HepG2 (cell line): ENCODE measurements at regions not wholly inside any gene's neighbourhood (a gene's known extent, or its start where the extent isn't known, plus 50 kb on each side); places are given as distances from the start of the nearest gene placed in this dataset.

ENCODE experiments used
- ASH2L ChIP-seq: fragments of 300-600, 200-600 bp; sonication (generic); IDR thresholded peaks from 2 replicates; pipeline ENCODE4 v1.7.0; 2017; ENCODE audit warnings: low read depth, mild to moderate bottlenecking, moderate library complexity, mixed read lengths, low read length; ENCODE audit not compliant: insufficient read length
- FOXC1 ChIP-seq: sonication (generic); formaldehyde crosslinking; IDR thresholded peaks from 2 replicates; pipeline ENCODE4 v1.8.0; 2022; ENCODE audit warnings: mild to moderate bottlenecking, missing genetic modification reagents, borderline replicate concordance
- MAX ChIP-seq: IDR thresholded peaks from 2 replicates; pipeline ENCODE4 v1.6.1; 2012; ENCODE audit warnings: inconsistent platforms
- NCOA1 ChIP-seq: sonication (generic); formaldehyde crosslinking; IDR thresholded peaks from 2 replicates; pipeline ENCODE4 v1.9.0; 2021; ENCODE audit warnings: missing genetic modification reagents
- NR1H2 ChIP-seq: sonication (generic); formaldehyde crosslinking; IDR thresholded peaks from 2 replicates; pipeline ENCODE4 v1.8.1; 2022; ENCODE audit warnings: low read depth, missing genetic modification reagents, borderline replicate concordance
- PHF20 ChIP-seq: sonication (generic); formaldehyde crosslinking; IDR thresholded peaks from 2 replicates; pipeline ENCODE4 v1.5.0; 2020; ENCODE audit warnings: mild to moderate bottlenecking, missing genetic modification reagents
- PHF21A ChIP-seq: sonication (generic); formaldehyde crosslinking; IDR thresholded peaks from 2 replicates; pipeline ENCODE4 v1.5.0; 2020; ENCODE audit warnings: mild to moderate bottlenecking, missing genetic modification reagents
- PHF8 ChIP-seq: sonication (generic); formaldehyde crosslinking; IDR thresholded peaks from 2 replicates; pipeline ENCODE4 v1.5.0; 2020; ENCODE audit warnings: missing genetic modification reagents
- REST ChIP-seq, 2 experiments: IDR thresholded peaks; 2 replicates each; pipeline ENCODE4 v1.6.1; 2011 to 2012; ENCODE audit warnings: low read length in 2 of 2, borderline replicate concordance in 1 of 2, low read depth in 1 of 2, mild to moderate bottlenecking in 1 of 2, moderate library complexity in 1 of 2
- TAF1 ChIP-seq: sonication (generic); formaldehyde crosslinking; IDR thresholded peaks from 2 replicates; pipeline ENCODE4 v1.4.0; 2020; ENCODE audit warnings: missing genetic modification reagents
- U2AF2 ChIP-seq: fragments of 200-400 bp; formaldehyde crosslinking; IDR thresholded peaks from 2 replicates; pipeline ENCODE4 v1.6.1; 2017; ENCODE audit warnings: low read depth, mild to moderate bottlenecking, low read length
- ZFP36L1 ChIP-seq: sonication (generic); formaldehyde crosslinking; IDR thresholded peaks from 2 replicates; pipeline ENCODE4 v1.8.0; 2022; ENCODE audit warnings: mild to moderate bottlenecking, missing genetic modification reagents, moderate library complexity
- ZFP37 ChIP-seq: sonication (generic); formaldehyde crosslinking; IDR thresholded peaks from 2 replicates; pipeline ENCODE4 v1.4.0; 2020; ENCODE audit warnings: missing genetic modification reagents, borderline replicate concordance
- ZNF10 ChIP-seq: sonication (generic); formaldehyde crosslinking; IDR thresholded peaks from 2 replicates; pipeline ENCODE4 v1.4.0; 2020; ENCODE audit warnings: mild to moderate bottlenecking, low read depth, missing genetic modification reagents, borderline replicate concordance
- ZNF207 ChIP-seq: fragments of 450-650 bp; IDR thresholded peaks from 2 replicates; pipeline ENCODE4 v1.6.1; 2016; ENCODE audit warnings: antibody characterized with exemption, borderline replicate concordance
- ZNF468 ChIP-seq: sonication (generic); formaldehyde crosslinking; IDR thresholded peaks from 2 replicates; pipeline ENCODE4 v1.8.0; 2022; ENCODE audit warnings: mild to moderate bottlenecking, moderate library complexity, missing genetic modification reagents
- ZNF510 ChIP-seq: sonication (generic); formaldehyde crosslinking; IDR thresholded peaks from 2 replicates; pipeline ENCODE4 v1.4.0; 2020; ENCODE audit warnings: low read depth, mild to moderate bottlenecking, missing genetic modification reagents
- ZNF577 ChIP-seq: sonication (generic); formaldehyde crosslinking; IDR thresholded peaks from 2 replicates; pipeline ENCODE4 v1.4.0; 2020; ENCODE audit warnings: mild to moderate bottlenecking, low read depth, missing genetic modification reagents, borderline replicate concordance
- ZNF782 ChIP-seq: sonication (generic); formaldehyde crosslinking; IDR thresholded peaks from 2 replicates; pipeline ENCODE4 v1.4.0; 2020; ENCODE audit warnings: missing genetic modification reagents, mild to moderate bottlenecking, borderline replicate concordance
- TF ChIP-seq, protein P1 (sequence below): sonication (generic); formaldehyde crosslinking; IDR thresholded peaks from 2 replicates; pipeline ENCODE4 v1.4.0; 2020; ENCODE audit warnings: mild to moderate bottlenecking, missing genetic modification reagents
- TF ChIP-seq, protein P2 (sequence below): sonication (generic); formaldehyde crosslinking; IDR thresholded peaks from 2 replicates; pipeline ENCODE4 v1.5.1; 2020; ENCODE audit warnings: mild to moderate bottlenecking, missing genetic modification reagents

- TF ChIP-seq, protein P1, sequence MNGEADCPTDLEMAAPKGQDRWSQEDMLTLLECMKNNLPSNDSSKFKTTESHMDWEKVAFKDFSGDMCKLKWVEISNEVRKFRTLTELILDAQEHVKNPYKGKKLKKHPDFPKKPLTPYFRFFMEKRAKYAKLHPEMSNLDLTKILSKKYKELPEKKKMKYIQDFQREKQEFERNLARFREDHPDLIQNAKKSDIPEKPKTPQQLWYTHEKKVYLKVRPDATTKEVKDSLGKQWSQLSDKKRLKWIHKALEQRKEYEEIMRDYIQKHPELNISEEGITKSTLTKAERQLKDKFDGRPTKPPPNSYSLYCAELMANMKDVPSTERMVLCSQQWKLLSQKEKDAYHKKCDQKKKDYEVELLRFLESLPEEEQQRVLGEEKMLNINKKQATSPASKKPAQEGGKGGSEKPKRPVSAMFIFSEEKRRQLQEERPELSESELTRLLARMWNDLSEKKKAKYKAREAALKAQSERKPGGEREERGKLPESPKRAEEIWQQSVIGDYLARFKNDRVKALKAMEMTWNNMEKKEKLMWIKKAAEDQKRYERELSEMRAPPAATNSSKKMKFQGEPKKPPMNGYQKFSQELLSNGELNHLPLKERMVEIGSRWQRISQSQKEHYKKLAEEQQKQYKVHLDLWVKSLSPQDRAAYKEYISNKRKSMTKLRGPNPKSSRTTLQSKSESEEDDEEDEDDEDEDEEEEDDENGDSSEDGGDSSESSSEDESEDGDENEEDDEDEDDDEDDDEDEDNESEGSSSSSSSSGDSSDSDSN (CRISPR knock-in tag) = no peak
- no peak for TF ChIP-seq PHF8
- no peak for TF ChIP-seq NR1H2
- TF ChIP-seq ZNF468 (CRISPR knock-in tag) = no peak
- TF ChIP-seq ZNF510 (CRISPR knock-in tag) = no peak
- no peak for TF ChIP-seq ZNF207
- 0 out of 2 replicates have a peak, but pooled peaks have one; percentile 16 for TF ChIP-seq MAX
- TF ChIP-seq REST (IDR thresholded peaks at IDR 0.05; ENCODE audit: borderline replicate concordance in 1 of 2, low read depth in 1 of 2, low read length in 2 of 2) = no peak
- no peak for TF ChIP-seq PHF20 (CRISPR knock-in tag)
- no peak for TF ChIP-seq ZNF10 (CRISPR knock-in tag)
- no peak for TF ChIP-seq NCOA1 (CRISPR knock-in tag)
- no peak for TF ChIP-seq TAF1
- peak; percentile 67 for TF ChIP-seq ZFP36L1 (CRISPR knock-in tag)
- no peak for TF ChIP-seq ZNF782 (CRISPR knock-in tag)
- no peak; the same call in 1 of the 2 replicates for TF ChIP-seq PHF21A
- no peak for TF ChIP-seq ZNF577 (CRISPR knock-in tag)
- 0 out of 2 replicates have a peak, but pooled peaks have one; percentile 19 for TF ChIP-seq FOXC1
- TF ChIP-seq, protein P2, sequence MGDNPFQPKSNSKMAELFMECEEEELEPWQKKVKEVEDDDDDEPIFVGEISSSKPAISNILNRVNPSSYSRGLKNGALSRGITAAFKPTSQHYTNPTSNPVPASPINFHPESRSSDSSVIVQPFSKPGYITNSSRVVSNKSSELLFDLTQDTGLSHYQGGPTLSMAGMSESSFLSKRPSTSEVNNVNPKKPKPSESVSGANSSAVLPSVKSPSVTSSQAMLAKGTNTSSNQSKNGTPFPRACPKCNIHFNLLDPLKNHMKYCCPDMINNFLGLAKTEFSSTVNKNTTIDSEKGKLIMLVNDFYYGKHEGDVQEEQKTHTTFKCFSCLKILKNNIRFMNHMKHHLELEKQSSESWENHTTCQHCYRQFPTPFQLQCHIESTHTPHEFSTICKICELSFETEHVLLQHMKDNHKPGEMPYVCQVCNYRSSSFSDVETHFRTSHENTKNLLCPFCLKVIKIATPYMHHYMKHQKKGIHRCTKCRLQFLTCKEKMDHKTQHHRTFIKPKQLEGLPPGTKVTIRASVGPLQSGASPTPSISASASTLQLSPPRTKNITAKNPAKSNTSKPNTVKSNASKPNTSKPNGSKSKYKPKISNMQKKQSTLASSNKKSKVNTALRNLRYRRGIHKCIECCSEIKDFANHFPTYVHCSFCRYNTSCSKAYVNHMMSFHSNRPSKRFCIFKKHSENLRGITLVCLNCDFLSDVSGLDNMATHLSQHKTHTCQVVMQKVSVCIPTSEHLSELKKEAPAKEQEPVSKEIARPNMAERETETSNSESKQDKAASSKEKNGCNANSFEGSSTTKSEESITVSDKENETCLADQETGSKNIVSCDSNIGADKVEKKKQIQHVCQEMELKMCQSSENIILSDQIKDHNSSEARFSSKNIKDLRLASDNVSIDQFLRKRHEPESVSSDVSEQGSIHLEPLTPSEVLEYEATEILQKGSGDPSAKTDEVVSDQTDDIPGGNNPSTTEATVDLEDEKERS = no peak; the same call in 1 of the 2 replicates
- TF ChIP-seq ASH2L = no peak
- TF ChIP-seq U2AF2 = no peak
- TF ChIP-seq ZFP37 (CRISPR knock-in tag) = no peak
Observed at GRCh38 chr4:15149839-15150592, 147.7 kb downstream of the CPEB2 start (continued).
